DND-41 (cell line): ENCODE measurements at regions not wholly inside any gene's neighbourhood (a gene's known extent, or its start where the extent isn't known, plus 50 kb on each side); places are given as distances from the start of the nearest gene placed in this dataset.

Source experiments
- ATAC-seq: fragments of 200-7000 bp; cut with Tn5 transposase; 3 replicates; pipeline ENCODE4 v1.9.1; 2021; ENCODE audit warnings: low read depth; ENCODE audit not compliant: insufficient read depth
- DNase-seq: peaks from one replicate; pipeline ENCODE4 v3.0.0-alpha.2; 2020
- H2AFZ ChIP-seq: 2 replicates; pipeline ENCODE4 v1.6.0; 2012; ENCODE audit warnings: low read depth, low read length
- H3K27ac ChIP-seq: 2 replicates; pipeline ENCODE4 v1.5.1; 2012; ENCODE audit warnings: low read length, inconsistent platforms
- H3K27me3 ChIP-seq: fragments of 200-600 bp; sonication (generic); 2 replicates; pipeline ENCODE4 v1.6.0; 2012; ENCODE audit warnings: low read length, mild to moderate bottlenecking, inconsistent platforms; ENCODE audit not compliant: insufficient read depth, poor library complexity
- H3K36me3 ChIP-seq: 2 replicates; pipeline ENCODE4 v1.5.1; 2012; ENCODE audit warnings: low read length, inconsistent platforms; ENCODE audit not compliant: insufficient read depth
- H3K4me1 ChIP-seq: 2 replicates; pipeline ENCODE4 v1.5.1; 2012; ENCODE audit warnings: mild to moderate bottlenecking, low read length; ENCODE audit not compliant: insufficient read depth
- H3K4me2 ChIP-seq: 2 replicates; pipeline ENCODE4 v1.6.0; 2012; ENCODE audit warnings: mild to moderate bottlenecking, moderate library complexity, low read length, inconsistent platforms; ENCODE audit not compliant: insufficient read depth
- H3K4me3 ChIP-seq, 2 experiments: fragments of 200-600 bp in 1 of 2; shearing (Covaris generic) in 1 of 2; 2 replicates each; pipeline ENCODE4 v1.5.1; 2012 to 2016; ENCODE audit warnings: inconsistent platforms in 2 of 2, low read length in 2 of 2, mild to moderate bottlenecking in 2 of 2, low read depth in 1 of 2, moderate library complexity in 1 of 2
- H3K79me2 ChIP-seq: 2 replicates; pipeline ENCODE4 v1.6.0; 2012; ENCODE audit warnings: low read length, inconsistent platforms; ENCODE audit not compliant: insufficient read depth
- H3K9ac ChIP-seq: 2 replicates; pipeline ENCODE4 v1.6.0; 2012; ENCODE audit warnings: low read depth, mild to moderate bottlenecking, inconsistent platforms, low read length, moderate library complexity
- H3K9me3 ChIP-seq: 2 replicates; pipeline ENCODE4 v1.5.1; 2012; ENCODE audit warnings: low read length, moderate library complexity, mild to moderate bottlenecking, inconsistent platforms; ENCODE audit not compliant: insufficient read depth, severe bottlenecking
- H4K20me1 ChIP-seq: 2 replicates; pipeline ENCODE4 v1.6.0; 2012; ENCODE audit warnings: low read length; ENCODE audit not compliant: insufficient read depth
- EZH2 ChIP-seq: IDR thresholded peaks from 3 replicates; pipeline ENCODE4 v1.6.1; 2012; ENCODE audit warnings: borderline replicate concordance, low read depth, mild to moderate bottlenecking, moderate library complexity, low read length, inconsistent platforms; ENCODE audit not compliant: severe bottlenecking
- TF ChIP-seq, protein P1 (sequence below): IDR thresholded peaks from 2 replicates; pipeline ENCODE4 v1.5.1; 2012; ENCODE audit warnings: borderline replicate concordance, low read length, moderate library complexity, mild to moderate bottlenecking; ENCODE audit not compliant: poor library complexity, severe bottlenecking; ENCODE audit errors: extremely low read depth

DNA sequence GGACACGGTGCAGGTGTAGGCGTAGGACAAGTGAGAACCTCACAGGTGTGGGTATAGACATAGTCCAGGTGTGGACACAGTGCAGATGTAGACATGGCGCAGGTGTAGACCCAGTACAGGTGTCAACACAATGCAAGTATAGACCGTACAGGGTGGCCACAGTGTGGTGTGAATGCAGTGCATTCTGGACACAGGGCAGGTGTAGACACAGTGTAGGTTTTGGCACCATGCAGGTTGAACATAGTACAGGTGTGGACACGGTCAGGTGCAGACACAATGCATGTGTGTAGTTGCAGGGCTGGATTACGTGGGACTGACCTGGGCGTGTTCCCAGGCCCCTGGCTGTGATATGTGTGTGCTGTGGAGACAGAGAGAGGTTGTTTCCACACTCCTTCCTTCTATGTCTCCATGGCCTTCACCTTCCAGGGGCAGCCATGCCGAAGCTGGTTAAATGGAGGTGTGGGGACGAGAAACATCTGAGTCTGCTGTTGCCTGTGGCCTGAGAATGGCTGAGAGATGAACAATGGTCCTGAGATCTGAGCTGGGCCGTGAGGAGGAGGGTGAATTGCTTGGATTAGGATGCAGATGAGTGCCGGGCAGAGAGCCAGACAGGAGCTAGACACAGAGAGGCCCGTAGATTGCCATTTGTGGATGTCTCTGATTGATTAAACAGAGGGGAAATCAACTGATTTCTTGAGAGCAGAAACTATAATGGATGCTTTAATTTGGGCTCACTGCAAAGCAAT lies 343.9 kb upstream of the SHH start:
- DNase-seq (no peak), ATAC-seq (no peak)
- no peaks in the 10 kb centered on the region for H3K27me3 ChIP-seq
- H2AFZ ChIP-seq = no peak overlapping the region
- H3K4me3 ChIP-seq = no peak overlapping the region
- peaks cover 2% of the 10 kb centered on the region for H3K9me3 ChIP-seq
- no peaks in the 10 kb centered on the region for H4K20me1 ChIP-seq
- H3K36me3 ChIP-seq = no peaks in the 10 kb centered on the region
- H3K4me1 ChIP-seq = no peaks in the 10 kb centered on the region
- no peak overlapping the region for H3K27ac ChIP-seq
- H3K9ac ChIP-seq = no peak overlapping the region
- no peak overlapping the region for H3K4me2 ChIP-seq
- H3K79me2 ChIP-seq = no peaks in the 10 kb centered on the region
- no peak for TF ChIP-seq EZH2
- TF ChIP-seq, protein P1, sequence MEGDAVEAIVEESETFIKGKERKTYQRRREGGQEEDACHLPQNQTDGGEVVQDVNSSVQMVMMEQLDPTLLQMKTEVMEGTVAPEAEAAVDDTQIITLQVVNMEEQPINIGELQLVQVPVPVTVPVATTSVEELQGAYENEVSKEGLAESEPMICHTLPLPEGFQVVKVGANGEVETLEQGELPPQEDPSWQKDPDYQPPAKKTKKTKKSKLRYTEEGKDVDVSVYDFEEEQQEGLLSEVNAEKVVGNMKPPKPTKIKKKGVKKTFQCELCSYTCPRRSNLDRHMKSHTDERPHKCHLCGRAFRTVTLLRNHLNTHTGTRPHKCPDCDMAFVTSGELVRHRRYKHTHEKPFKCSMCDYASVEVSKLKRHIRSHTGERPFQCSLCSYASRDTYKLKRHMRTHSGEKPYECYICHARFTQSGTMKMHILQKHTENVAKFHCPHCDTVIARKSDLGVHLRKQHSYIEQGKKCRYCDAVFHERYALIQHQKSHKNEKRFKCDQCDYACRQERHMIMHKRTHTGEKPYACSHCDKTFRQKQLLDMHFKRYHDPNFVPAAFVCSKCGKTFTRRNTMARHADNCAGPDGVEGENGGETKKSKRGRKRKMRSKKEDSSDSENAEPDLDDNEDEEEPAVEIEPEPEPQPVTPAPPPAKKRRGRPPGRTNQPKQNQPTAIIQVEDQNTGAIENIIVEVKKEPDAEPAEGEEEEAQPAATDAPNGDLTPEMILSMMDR = no peak

DNA sequence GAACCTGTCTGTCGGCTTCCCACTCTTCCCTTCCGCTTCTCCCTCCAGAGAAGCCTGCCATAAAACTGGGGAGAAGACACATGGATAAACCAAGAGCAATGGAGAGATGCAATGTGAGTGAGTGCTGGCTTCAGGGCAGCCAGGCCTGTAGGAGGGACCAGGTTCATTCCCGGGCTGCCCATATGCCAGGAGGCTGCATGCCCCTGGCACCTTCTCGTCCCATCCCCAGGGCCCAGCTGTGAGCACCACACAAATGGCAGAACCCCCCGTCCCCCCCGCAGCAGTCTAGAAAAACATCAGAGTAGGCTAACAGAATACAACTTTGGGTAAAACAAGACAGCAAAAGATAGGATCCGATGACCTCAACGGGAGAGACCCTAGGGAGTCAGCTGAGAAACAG lies 341.3 kb upstream of the SHH start:
- Histone ChIP-seq H3K4me2 (no peak overlapping the region), H3K36me3 (no peaks in the 10 kb centered on the region), H3K9me3 (peaks cover 2% of the 10 kb centered on the region), H4K20me1 (no peaks in the 10 kb centered on the region), H3K79me2 (no peaks in the 10 kb centered on the region), H3K9ac (no peak overlapping the region), H2AFZ (no peak overlapping the region), H3K27me3 (no peaks in the 10 kb centered on the region), H3K4me3 (no peak overlapping the region), H3K4me1 (no peaks in the 10 kb centered on the region), H3K27ac (no peak overlapping the region)
- ATAC-seq (no peak), DNase-seq (no peak)
- TF ChIP-seq, protein P1 = no peak
- no peak for TF ChIP-seq EZH2

DNA sequence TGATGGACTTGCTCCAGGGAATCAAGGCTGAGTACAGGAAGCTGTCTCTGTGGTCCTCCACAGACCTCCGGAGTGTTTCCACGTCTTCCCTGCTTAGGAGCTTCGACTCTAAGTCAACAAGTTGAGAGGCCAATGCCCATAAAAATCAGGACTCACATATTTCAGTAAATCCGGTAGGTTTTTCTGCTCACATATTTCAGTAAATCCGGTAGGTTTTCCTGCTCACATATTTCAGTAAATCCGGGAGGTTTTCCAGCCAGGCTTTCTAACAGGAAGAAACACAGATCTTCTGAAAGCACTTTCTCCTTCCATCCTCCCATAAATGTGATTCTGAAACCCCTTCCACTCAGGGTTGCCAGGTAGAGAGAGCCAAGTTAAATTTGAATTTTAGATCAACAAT lies 340.1 kb upstream of the SHH start:
- TF ChIP-seq, protein P1 = no peak
- TF ChIP-seq EZH2 = no peak
- no peaks in the 10 kb centered on the region for H3K36me3 ChIP-seq
- H3K27me3 ChIP-seq = no peaks in the 10 kb centered on the region
- DNase-seq = no peak
- no peak overlapping the region for H3K4me2 ChIP-seq
- no peak overlapping the region for H3K9ac ChIP-seq
- H3K4me1 ChIP-seq = no peaks in the 10 kb centered on the region
- no peaks in the 10 kb centered on the region for H4K20me1 ChIP-seq
- H2AFZ ChIP-seq = no peak overlapping the region
- H3K79me2 ChIP-seq = no peaks in the 10 kb centered on the region
- H3K9me3 ChIP-seq = peaks cover 2% of the 10 kb centered on the region
- no peak overlapping the region for H3K4me3 ChIP-seq
- ATAC-seq = no peak
- H3K27ac ChIP-seq = no peak overlapping the region
